ENCODE measurements at regions not wholly inside any gene's neighbourhood (a gene's known extent, or its start where the extent isn't known, plus 50 kb on each side); places are given as distances from the start of the nearest gene placed in this dataset.

DNA sequence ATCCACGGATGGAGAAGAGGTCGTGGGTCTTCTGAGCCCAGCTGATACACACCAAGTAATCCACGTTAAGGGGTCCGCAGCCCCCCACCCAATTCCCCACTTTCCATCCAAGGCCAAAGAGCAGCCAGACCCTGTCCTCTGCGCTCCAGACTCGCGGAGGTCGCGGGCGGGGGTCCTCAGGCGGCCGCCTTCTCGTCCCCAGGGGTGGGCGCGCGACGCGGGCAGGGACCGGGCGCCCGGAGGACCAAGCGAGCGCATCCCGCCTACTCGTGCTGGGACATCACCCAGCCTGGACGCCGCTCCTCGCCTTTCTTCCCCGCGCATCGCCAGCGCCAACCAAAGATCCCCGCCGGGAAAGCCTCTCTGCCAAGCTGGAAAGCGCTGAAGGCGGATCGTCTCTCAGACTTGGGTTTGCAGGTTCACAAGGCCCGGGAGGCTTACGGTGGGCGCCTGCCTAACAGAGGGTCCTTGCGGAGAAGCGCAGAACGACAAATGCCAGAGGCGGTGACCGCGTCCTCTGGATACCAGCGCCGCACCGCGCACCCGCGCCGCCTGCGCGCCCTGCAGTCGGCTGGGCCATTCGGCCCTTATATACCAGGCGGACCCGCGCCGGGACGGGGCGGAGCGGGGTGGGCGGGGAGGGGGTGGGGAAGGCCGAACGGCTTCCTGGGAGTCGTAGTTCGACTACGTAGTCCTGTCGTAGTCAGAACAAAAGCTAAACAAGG, 471.6 kb downstream of the SOX9 start:
- peaks cover 33% of the 10 kb centered on the region for H3K27me3 Mint-ChIP-seq
- no peak overlapping the region for H3K27ac Mint-ChIP-seq
- H3K36me3 Mint-ChIP-seq = no peaks in the 10 kb centered on the region
- peaks cover 24% of the 10 kb centered on the region for H3K4me1 Mint-ChIP-seq
- H3K4me3 Mint-ChIP-seq = peak overlapping the region; percentile 76
- H3K9me3 Mint-ChIP-seq = no peaks in the 10 kb centered on the region

DNA sequence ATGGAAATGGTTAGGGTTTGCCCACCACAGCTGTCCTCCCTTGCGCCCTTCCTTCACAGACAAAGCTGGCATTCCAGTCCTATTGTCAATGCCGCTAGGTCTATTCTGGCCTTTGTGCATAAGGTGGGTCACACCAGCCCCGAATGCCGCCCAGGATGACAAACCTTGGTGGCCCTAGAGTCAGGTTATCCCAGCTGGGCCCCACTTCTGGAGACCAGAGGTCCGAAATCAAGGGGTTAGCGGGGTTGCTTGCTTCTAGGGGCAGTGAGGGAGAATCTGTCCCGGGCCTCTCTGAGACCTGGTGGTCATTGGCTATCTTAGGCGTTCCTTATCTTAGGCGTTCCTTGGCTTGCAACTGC, 472.1 kb downstream of the SOX9 start:
- Mint-ChIP-seq H3K36me3 (no peaks in the 10 kb centered on the region), H3K9me3 (no peaks in the 10 kb centered on the region), H3K27me3 (peaks cover 33% of the 10 kb centered on the region), H3K4me1 (peaks cover 18% of the 10 kb centered on the region), H3K4me3 (no peak overlapping the region), H3K27ac (no peak overlapping the region)

DNA sequence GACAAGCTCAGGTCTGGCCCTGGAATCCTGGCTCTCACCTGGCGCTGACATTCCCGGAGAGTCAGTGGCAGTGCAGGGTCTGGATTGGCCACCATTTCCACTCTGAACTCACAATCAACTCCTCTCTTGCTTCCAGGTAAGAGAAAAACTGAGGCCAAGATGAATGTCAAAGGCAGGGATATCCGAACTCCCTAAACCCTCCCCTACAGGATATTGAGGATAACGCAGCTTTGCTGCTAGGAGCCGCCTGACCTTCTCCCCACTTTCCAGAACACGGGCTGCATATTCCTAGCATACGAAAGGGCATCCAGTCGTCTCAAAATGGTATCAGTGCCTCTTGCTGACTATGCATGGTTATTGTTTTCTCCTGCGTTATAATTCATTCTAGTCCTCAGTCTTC, 473.4 kb downstream of the SOX9 start:
- no peak overlapping the region for H3K27ac Mint-ChIP-seq
- H3K27me3 Mint-ChIP-seq = peaks cover 31% of the 10 kb centered on the region
- H3K4me1 Mint-ChIP-seq = peaks cover 14% of the 10 kb centered on the region
- no peaks in the 10 kb centered on the region for H3K36me3 Mint-ChIP-seq
- H3K9me3 Mint-ChIP-seq = no peaks in the 10 kb centered on the region
- H3K4me3 Mint-ChIP-seq = no peak overlapping the region

All from activated naive CD4-positive, alpha-beta T cell treated with anti-CD3 and anti-CD28 coated beads, Interleukin-2, amount 50 U/mL, for 24 hours (primary cell).